H1 (cell line): ENCODE measurements at regions not wholly inside any gene's neighbourhood (a gene's known extent, or its start where the extent isn't known, plus 50 kb on each side); places are given as distances from the start of the nearest gene placed in this dataset.

ENCODE experiments used
- CBX5 ChIP-seq: fragments of 300-800, 300-1000 bp; sonication (generic); IDR thresholded peaks from 2 replicates; pipeline ENCODE4 v1.7.1; 2016; ENCODE audit warnings: antibody characterized with exemption, low read length, low read depth
- CEBPB ChIP-seq: IDR thresholded peaks from 2 replicates; pipeline ENCODE4 v1.6.1; 2012; ENCODE audit warnings: low read depth, low read length
- HDAC2 ChIP-seq, 2 experiments: fragments of 300-600 bp in 1 of 2; sonication (generic) in 1 of 2; IDR thresholded peaks; 2 replicates each; pipeline ENCODE4 v1.6.1; 2011 to 2012; ENCODE audit warnings: low read depth in 2 of 2, low read length in 2 of 2, mild to moderate bottlenecking in 2 of 2, moderate library complexity in 2 of 2, borderline replicate concordance in 1 of 2, inconsistent platforms in 1 of 2
- RXRA ChIP-seq: IDR thresholded peaks from 2 replicates; pipeline ENCODE4 v1.6.1; 2011; ENCODE audit warnings: low read depth, mild to moderate bottlenecking, low read length, moderate library complexity; ENCODE audit not compliant: insufficient read depth
- SP1 ChIP-seq: IDR thresholded peaks from 2 replicates; pipeline ENCODE4 v1.6.1; 2011; ENCODE audit warnings: low read depth, low read length
- ZNF274 ChIP-seq: IDR thresholded peaks from 2 replicates; pipeline ENCODE4 v1.7.0; 2012; ENCODE audit warnings: low read length, borderline replicate concordance; ENCODE audit errors: extremely low read depth
- TF ChIP-seq, protein P1 (sequence below): fragments of 300-600 bp; sonication (generic); IDR thresholded peaks from 2 replicates; pipeline ENCODE4 v1.7.1; 2012; ENCODE audit warnings: low read length, moderate library complexity, mild to moderate bottlenecking, inconsistent platforms; ENCODE audit not compliant: insufficient replicate concordance
- TF ChIP-seq, protein P2 (sequence below): IDR thresholded peaks from 2 replicates; pipeline ENCODE4 v1.6.1; 2012; ENCODE audit warnings: low read length, inconsistent platforms

DNA sequence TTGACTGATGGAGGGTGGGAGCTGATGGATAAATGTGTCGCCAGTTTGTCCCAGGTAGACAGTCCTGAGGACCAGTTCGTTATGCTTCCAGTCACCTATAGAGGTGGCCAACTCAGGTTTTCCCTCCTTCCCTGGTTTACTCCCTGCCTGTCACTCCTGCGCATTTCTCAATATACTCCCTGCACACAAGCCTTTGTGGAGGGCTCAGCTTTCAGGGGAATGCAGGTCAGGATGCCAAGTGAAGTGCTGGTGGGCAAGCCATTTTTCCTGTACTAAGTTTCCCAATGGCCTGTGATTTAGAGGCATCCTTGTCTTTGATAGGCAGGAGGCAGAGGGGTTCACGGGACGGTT, 473.5 kb upstream of the ZMIZ1 start (continued):
- TF ChIP-seq, protein P1, sequence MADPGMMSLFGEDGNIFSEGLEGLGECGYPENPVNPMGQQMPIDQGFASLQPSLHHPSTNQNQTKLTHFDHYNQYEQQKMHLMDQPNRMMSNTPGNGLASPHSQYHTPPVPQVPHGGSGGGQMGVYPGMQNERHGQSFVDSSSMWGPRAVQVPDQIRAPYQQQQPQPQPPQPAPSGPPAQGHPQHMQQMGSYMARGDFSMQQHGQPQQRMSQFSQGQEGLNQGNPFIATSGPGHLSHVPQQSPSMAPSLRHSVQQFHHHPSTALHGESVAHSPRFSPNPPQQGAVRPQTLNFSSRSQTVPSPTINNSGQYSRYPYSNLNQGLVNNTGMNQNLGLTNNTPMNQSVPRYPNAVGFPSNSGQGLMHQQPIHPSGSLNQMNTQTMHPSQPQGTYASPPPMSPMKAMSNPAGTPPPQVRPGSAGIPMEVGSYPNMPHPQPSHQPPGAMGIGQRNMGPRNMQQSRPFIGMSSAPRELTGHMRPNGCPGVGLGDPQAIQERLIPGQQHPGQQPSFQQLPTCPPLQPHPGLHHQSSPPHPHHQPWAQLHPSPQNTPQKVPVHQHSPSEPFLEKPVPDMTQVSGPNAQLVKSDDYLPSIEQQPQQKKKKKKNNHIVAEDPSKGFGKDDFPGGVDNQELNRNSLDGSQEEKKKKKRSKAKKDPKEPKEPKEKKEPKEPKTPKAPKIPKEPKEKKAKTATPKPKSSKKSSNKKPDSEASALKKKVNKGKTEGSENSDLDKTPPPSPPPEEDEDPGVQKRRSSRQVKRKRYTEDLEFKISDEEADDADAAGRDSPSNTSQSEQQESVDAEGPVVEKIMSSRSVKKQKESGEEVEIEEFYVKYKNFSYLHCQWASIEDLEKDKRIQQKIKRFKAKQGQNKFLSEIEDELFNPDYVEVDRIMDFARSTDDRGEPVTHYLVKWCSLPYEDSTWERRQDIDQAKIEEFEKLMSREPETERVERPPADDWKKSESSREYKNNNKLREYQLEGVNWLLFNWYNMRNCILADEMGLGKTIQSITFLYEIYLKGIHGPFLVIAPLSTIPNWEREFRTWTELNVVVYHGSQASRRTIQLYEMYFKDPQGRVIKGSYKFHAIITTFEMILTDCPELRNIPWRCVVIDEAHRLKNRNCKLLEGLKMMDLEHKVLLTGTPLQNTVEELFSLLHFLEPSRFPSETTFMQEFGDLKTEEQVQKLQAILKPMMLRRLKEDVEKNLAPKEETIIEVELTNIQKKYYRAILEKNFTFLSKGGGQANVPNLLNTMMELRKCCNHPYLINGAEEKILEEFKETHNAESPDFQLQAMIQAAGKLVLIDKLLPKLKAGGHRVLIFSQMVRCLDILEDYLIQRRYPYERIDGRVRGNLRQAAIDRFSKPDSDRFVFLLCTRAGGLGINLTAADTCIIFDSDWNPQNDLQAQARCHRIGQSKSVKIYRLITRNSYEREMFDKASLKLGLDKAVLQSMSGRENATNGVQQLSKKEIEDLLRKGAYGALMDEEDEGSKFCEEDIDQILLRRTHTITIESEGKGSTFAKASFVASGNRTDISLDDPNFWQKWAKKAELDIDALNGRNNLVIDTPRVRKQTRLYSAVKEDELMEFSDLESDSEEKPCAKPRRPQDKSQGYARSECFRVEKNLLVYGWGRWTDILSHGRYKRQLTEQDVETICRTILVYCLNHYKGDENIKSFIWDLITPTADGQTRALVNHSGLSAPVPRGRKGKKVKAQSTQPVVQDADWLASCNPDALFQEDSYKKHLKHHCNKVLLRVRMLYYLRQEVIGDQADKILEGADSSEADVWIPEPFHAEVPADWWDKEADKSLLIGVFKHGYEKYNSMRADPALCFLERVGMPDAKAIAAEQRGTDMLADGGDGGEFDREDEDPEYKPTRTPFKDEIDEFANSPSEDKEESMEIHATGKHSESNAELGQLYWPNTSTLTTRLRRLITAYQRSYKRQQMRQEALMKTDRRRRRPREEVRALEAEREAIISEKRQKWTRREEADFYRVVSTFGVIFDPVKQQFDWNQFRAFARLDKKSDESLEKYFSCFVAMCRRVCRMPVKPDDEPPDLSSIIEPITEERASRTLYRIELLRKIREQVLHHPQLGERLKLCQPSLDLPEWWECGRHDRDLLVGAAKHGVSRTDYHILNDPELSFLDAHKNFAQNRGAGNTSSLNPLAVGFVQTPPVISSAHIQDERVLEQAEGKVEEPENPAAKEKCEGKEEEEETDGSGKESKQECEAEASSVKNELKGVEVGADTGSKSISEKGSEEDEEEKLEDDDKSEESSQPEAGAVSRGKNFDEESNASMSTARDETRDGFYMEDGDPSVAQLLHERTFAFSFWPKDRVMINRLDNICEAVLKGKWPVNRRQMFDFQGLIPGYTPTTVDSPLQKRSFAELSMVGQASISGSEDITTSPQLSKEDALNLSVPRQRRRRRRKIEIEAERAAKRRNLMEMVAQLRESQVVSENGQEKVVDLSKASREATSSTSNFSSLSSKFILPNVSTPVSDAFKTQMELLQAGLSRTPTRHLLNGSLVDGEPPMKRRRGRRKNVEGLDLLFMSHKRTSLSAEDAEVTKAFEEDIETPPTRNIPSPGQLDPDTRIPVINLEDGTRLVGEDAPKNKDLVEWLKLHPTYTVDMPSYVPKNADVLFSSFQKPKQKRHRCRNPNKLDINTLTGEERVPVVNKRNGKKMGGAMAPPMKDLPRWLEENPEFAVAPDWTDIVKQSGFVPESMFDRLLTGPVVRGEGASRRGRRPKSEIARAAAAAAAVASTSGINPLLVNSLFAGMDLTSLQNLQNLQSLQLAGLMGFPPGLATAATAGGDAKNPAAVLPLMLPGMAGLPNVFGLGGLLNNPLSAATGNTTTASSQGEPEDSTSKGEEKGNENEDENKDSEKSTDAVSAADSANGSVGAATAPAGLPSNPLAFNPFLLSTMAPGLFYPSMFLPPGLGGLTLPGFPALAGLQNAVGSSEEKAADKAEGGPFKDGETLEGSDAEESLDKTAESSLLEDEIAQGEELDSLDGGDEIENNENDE, result no peak
- no peak for TF ChIP-seq SP1
- TF ChIP-seq RXRA, result no peak
- TF ChIP-seq, protein P2, sequence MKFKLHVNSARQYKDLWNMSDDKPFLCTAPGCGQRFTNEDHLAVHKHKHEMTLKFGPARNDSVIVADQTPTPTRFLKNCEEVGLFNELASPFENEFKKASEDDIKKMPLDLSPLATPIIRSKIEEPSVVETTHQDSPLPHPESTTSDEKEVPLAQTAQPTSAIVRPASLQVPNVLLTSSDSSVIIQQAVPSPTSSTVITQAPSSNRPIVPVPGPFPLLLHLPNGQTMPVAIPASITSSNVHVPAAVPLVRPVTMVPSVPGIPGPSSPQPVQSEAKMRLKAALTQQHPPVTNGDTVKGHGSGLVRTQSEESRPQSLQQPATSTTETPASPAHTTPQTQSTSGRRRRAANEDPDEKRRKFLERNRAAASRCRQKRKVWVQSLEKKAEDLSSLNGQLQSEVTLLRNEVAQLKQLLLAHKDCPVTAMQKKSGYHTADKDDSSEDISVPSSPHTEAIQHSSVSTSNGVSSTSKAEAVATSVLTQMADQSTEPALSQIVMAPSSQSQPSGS, result no peak
- TF ChIP-seq CBX5, result no peak
- no peak for TF ChIP-seq HDAC2 (IDR thresholded peaks at IDR 0.05; ENCODE audit: borderline replicate concordance in 1 of 2, low read depth in 2 of 2, low read length in 2 of 2)
- no peak for TF ChIP-seq ZNF274
- no peak for TF ChIP-seq CEBPB
